Tibial artery (tissue), 4 donors: ENCODE measurements at regions not wholly inside any gene's neighbourhood (a gene's known extent, or its start where the extent isn't known, plus 50 kb on each side); places are given as distances from the start of the nearest gene placed in this dataset.

Source experiments
- DNase-seq, 2 donors: peaks; one replicate each; pipeline ENCODE4 v3.0.0-alpha.2; 2019
- H3K27ac ChIP-seq, 2 donors: fragments of 200-600 bp; sonication (generic) in 1 of 2; 1 replicate in 1 of 2; 2 replicates in 1 of 2; pipeline ENCODE4 v1.5.1; 2018 to 2019; ENCODE audit warnings: mild to moderate bottlenecking in 1 of 2
- H3K27me3 ChIP-seq, 2 donors: fragments of 200-600 bp; sonication (generic) in 1 of 2; one replicate each; pipeline versions ENCODE4 v1.5.1 to v1.6.0; 2016 to 2019
- H3K36me3 ChIP-seq, 3 donors: fragments of 200-600 bp; sonication (generic) in 2 of 3; one replicate each; pipeline ENCODE4 v1.5.1; 2016 to 2019; ENCODE audit warnings: mild to moderate bottlenecking in 2 of 3
- H3K4me1 ChIP-seq, 4 donors: fragments of 200-600 bp; sonication (generic) in 2 of 4; 1 replicate in 3 of 4; 2 replicates in 1 of 4; pipeline ENCODE4 v1.5.1; 2016 to 2019
- H3K4me3 ChIP-seq, 2 donors: fragments of 200-600 bp; sonication (generic) in 1 of 2; 1 replicate in 1 of 2; 2 replicates in 1 of 2; pipeline ENCODE4 v1.5.1; 2018 to 2019; ENCODE audit warnings: mild to moderate bottlenecking in 2 of 2
- H3K9me3 ChIP-seq, 3 donors: fragments of 200-600 bp; sonication (generic) in 1 of 3; one replicate each; pipeline ENCODE4 v1.5.1; 2016 to 2019
- CTCF ChIP-seq, 2 experiments: fragments of 200-600 bp in 1 of 2; fragments of 450-650 bp in 1 of 2; IDR thresholded peaks; one replicate each; pipeline ENCODE4 v1.5.1; 2017 to 2019; ENCODE audit warnings: antibody characterized with exemption in 2 of 2, mild to moderate bottlenecking in 1 of 2, moderate library complexity in 1 of 2
- intact Hi-C: fragments of 100-400 bp; cut with DNase I; formaldehyde crosslinking; loops from one replicate; pipeline ENCODE4 v1.15.0; 2023; ENCODE audit warnings: low total_unique reads

GRCh38 chr9:93730217-93730616 lies 153.8 kb downstream of the PHF2 start:
- Histone ChIP-seq H3K27ac (no peak overlapping the region), H3K36me3 (no peaks in the 10 kb centered on the region), H3K4me3 (no peak overlapping the region), H3K4me1 (no peaks in the 10 kb centered on the region), H3K9me3 (peaks cover 0 to 18% (median 12%) of the 10 kb centered on the region in 3 donors), H3K27me3 (peaks cover 0 to 19% of the 10 kb centered on the region in 2 donors)
- intact Hi-C loops = no loop called here
- DNase-seq = no peak
- TF ChIP-seq CTCF (IDR thresholded peaks at IDR 0.05) = no peak
